ENCODE measurements at regions not wholly inside any gene's neighbourhood (a gene's known extent, or its start where the extent isn't known, plus 50 kb on each side); places are given as distances from the start of the nearest gene placed in this dataset.

DNA sequence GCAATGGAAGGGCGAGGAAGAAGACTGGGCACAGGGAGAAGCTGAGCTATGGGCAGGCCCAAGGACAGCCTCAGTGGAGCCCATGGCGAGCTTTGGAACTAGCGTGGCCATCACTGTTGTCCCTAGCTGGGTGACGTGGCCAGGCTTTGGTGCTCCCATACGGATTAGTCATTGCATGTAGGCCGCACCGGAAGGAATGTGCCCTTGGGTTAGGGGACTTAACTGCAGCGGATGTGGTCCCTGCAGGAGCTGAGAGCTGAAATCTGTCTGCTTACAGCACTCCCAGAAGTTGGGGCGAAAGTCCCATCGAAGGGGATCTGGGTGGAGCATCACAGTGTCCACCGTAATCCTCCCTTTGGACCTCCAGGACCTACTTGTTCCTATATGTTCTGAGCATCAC, 133.7 kb downstream of the PAPOLA start:
- TF ChIP-seq, protein P1, sequence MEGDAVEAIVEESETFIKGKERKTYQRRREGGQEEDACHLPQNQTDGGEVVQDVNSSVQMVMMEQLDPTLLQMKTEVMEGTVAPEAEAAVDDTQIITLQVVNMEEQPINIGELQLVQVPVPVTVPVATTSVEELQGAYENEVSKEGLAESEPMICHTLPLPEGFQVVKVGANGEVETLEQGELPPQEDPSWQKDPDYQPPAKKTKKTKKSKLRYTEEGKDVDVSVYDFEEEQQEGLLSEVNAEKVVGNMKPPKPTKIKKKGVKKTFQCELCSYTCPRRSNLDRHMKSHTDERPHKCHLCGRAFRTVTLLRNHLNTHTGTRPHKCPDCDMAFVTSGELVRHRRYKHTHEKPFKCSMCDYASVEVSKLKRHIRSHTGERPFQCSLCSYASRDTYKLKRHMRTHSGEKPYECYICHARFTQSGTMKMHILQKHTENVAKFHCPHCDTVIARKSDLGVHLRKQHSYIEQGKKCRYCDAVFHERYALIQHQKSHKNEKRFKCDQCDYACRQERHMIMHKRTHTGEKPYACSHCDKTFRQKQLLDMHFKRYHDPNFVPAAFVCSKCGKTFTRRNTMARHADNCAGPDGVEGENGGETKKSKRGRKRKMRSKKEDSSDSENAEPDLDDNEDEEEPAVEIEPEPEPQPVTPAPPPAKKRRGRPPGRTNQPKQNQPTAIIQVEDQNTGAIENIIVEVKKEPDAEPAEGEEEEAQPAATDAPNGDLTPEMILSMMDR (IDR thresholded peaks at IDR 0.05; ENCODE audit: control insufficient read depth, insufficient read depth, low read depth, low read length, missing control alignments) = no peak
- H3K4me3 ChIP-seq (ENCODE audit: control insufficient read depth, low read depth, low read length) = no peak overlapping the region
- DNase-seq (ENCODE audit: low read depth) = no peak

DNA sequence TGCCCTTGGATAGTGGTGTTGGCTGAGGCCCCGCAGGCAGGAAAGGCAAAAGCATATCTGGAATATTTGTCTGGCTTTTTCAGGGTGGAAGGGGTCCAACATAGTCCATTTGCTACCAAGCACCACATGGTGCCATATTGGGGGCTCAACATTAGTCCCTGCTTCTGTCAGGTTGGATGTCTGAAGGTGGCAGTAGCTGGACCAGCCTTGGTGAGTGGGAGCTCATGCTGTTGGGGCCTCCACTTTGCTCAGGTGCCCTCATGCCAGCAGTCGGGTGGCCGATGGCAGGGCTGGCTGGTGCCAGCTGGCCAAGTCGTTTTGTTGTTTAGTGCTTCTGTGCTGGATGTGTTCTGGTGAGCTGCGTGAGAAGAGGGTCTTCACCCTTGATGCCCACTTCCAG, 135.3 kb downstream of the PAPOLA start:
- H3K4me3 ChIP-seq (ENCODE audit: control insufficient read depth, low read depth, low read length) = no peak overlapping the region
- TF ChIP-seq, protein P1 (IDR thresholded peaks at IDR 0.05; ENCODE audit: control insufficient read depth, insufficient read depth, low read depth, low read length, missing control alignments) = no peak
- no peak for DNase-seq (ENCODE audit: low read depth)

DNA sequence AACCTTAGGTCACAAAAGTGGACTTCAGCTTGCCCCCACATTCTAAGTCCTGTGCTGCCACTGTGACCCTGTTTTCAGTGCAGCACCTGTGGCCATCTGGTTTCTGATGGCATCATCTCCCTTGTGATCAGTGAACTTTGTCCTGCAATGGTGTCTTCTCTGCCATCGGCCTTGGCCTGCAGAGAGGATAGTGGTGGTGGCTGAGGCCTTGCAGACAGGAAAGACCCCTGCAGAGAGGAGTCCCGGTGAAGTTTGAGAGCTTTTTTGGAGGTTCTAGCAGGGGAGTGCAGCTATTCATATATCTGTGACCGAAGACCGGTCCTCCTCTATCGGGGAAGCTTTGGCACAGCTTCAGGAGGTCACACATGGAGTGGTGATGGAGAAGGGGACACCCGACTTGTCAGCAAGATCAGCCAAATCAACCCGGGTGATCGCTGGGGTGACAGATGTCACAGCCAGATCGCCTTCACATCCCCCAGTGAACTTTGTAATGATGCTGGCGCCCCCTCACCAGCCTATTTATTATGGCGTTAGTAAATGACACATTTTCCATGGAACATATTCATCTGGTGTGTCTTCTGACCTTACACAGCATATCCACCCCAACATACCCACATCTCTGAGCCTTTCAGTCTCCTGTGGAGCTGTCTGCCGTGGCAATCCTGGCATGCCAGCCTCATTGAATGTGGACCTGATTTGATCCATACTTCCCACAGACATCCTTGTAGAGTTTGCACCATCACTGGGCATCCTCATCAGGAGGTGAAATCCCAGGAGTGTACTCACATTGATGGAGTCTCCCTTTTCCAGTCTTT, 136.1 kb downstream of the PAPOLA start:
- TF ChIP-seq, protein P1 (IDR thresholded peaks at IDR 0.05; ENCODE audit: control insufficient read depth, insufficient read depth, low read depth, low read length, missing control alignments) = no peak
- no peak overlapping the region for H3K4me3 ChIP-seq (ENCODE audit: control insufficient read depth, low read depth, low read length)
- no peak for DNase-seq (ENCODE audit: low read depth)

DNA sequence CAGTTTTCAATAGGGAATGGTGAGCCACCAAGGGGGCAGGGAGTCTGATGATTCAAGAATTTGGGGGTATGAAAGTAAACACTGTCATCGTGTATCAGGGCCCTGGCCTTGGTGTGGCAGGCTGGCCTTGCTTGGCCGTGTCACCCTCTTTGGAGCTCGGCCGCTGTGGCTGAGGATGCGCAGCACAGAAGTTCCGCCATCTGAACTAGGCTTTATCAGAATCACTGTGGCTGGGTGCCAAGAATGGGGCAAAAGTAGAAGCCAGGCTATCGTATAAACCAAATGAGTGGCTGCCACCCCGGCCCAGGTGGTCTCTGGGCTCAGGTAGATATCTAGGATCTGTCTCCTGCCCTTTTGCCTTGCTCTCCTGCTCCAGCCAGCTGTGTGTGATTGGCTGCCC, 137.4 kb downstream of the PAPOLA start:
- TF ChIP-seq, protein P1 (IDR thresholded peaks at IDR 0.05; ENCODE audit: control insufficient read depth, insufficient read depth, low read depth, low read length, missing control alignments) = no peak
- no peak overlapping the region for H3K4me3 ChIP-seq (ENCODE audit: control insufficient read depth, low read depth, low read length)
- DNase-seq (ENCODE audit: low read depth) = no peak

DNA sequence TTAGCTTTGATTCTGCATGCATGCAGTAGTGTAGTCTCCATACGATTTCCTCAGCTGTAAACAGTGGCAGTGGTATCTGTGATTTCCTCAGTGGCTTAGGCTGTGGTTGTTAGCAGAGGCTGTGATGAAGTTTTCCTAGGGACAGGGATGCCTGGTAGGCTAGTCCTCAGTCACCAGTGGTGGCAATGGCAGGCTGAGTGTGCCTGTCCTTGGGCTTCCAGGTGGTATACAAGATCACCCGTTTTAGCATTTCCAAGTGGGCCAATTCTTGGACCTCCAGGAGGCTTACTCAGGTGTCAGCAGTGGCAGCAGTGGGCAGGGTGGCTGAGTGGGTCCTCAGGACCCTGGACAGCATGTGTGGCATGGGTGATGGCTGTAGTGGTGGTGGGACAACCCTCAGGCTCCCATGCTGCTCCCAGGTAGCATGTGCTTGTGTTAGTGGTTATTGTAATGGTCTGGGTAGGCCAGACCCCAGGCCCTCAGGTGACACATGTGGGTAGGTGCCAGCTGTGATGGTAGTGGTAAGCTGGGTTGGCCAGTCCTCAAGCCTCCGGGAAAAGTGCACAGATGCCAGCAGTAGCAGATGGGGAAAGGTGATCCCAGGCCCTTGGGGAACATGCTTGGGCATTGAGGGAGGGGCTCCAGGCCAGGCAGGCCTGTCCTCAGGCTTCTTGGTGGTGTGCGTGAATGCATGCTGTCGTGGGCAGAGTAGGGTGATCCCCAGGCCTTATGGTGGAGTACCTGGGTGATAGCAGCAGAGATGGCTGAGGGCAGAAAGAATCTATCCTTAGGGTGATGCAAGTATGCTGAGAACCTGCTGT, 146.5 kb downstream of the PAPOLA start:
- TF ChIP-seq, protein P1 (IDR thresholded peaks at IDR 0.05; ENCODE audit: control insufficient read depth, insufficient read depth, low read depth, low read length, missing control alignments) = no peak

DNA sequence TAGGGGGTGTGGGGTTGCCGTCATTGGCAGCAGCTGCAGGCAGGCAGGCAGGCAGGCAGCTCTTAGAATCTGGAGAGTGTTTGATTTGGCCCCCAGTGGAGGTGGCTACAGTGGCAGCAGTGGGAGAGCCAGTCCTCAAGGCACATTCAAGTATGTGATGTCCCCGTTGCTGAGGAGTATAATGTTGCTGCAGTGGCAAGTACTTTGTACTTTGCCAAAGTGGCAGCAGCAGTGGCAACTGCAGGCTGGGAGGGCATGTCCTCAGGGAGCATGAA, 147.1 kb downstream of the PAPOLA start:
- TF ChIP-seq, protein P1 (IDR thresholded peaks at IDR 0.05; ENCODE audit: control insufficient read depth, insufficient read depth, low read depth, low read length, missing control alignments) = no peak
- H3K4me3 ChIP-seq (ENCODE audit: control insufficient read depth, low read depth, low read length) = no peak overlapping the region
- DNase-seq (ENCODE audit: low read depth) = no peak

More for the DNA sequence above, 146.5 kb downstream of the PAPOLA start:
- no peak for DNase-seq (ENCODE audit: low read depth)
- H3K4me3 ChIP-seq (ENCODE audit: control insufficient read depth, low read depth, low read length) = no peak overlapping the region

Measured in AG09309 (cell line).